ENCODE measurements at regions not wholly inside any gene's neighbourhood (a gene's known extent, or its start where the extent isn't known, plus 50 kb on each side); places are given as distances from the start of the nearest gene placed in this dataset.

DNA sequence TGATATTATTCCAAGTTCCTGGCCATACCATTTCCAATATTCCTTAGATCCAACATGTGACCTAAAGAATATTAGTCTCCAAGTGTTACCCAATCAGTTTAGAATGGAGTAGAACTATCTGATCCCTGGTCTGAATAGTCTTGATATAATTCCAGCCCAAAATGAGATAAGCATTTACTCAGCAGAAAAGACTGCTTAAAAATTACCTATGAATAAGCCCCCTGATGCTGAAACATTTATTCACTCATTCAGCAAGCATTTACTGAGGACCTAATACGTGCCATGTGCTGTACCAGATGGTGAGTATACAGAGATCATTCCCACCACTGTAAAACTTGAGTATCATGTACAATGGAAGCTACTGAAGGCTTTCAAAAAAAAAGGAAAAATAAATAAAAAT, 157.0 kb downstream of the FAM114A2 start:
- DNase-seq (ENCODE audit: low read depth): no peak

DNA sequence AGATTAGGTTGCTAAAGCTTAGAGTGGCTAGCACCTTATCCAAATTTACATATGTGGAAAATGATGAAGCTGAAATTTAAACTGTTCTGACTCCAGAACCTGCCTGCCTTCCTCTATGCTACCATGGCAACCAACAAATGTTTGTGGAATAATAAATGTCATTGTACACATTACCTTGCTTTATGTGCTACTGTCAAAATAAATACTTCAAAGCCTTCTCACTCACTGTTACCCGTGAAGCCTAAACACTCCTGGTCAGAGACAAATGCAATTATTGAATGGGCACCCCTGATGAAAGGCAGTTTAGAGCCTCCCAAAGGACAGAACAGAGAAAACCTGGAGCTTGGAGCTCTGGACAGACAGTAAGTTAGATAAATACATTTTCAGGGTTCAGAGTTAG, 158.6 kb downstream of the FAM114A2 start:
- no peak for DNase-seq (ENCODE audit: low read depth)

- DNase-seq (ENCODE audit: low read depth): no peak
Observed at GRCh38 chr5:153879596-153879995, 159.1 kb downstream of the FAM114A2 start.

DNA sequence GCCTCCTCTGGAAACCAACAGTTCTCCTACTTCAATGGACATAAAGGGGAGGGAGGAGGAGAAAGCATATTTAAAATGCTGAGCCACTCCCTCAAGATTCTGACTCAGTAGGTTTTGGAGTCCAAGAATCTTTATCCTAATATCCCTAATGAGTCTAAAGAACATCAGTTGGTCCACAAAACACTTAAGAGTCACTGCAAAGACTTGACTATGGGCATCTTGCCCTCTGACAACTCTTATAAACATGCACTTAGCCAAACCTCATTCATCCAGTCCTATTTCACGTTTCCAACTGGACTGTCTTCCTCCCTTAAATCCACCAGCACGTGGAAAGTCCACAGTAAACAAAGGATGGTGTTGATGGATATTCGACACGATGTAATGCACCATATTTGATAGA, 172.5 kb downstream of the FAM114A2 start:
- peak; percentile 12 for DNase-seq (ENCODE audit: low read depth)

DNA sequence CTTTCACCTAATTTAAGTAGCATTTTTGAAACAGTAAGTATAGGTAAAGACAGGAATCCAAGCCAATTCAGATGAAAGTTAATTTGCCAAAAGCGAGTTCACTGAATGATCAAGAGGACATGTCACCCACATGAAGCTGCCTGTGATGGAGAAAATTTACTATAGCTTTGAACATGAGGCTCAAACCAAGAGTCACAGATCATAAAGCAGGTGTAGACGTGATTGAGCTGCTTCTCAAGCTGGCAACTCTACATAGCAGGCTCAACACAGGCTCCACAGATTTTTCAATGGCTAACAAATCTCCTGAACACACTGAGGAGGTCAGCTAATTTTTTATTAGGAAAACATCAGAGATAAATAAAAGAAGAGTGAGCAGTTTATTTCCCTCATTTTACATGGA, 173.7 kb downstream of the FAM114A2 start:
- no peak for DNase-seq (ENCODE audit: low read depth)

- DNase-seq (ENCODE audit: low read depth): peak; percentile 86
Observed at GRCh38 chr5:153863951-153864350, 174.8 kb downstream of the FAM114A2 start.
